ENCODE measurements at regions not wholly inside any gene's neighbourhood (a gene's known extent, or its start where the extent isn't known, plus 50 kb on each side); places are given as distances from the start of the nearest gene placed in this dataset.
"Not testable (repeated sequence)": the region's sequence is repeated elsewhere in the genome, so short reads cannot be mapped to it uniquely, and the experiment has no call there.

DNA sequence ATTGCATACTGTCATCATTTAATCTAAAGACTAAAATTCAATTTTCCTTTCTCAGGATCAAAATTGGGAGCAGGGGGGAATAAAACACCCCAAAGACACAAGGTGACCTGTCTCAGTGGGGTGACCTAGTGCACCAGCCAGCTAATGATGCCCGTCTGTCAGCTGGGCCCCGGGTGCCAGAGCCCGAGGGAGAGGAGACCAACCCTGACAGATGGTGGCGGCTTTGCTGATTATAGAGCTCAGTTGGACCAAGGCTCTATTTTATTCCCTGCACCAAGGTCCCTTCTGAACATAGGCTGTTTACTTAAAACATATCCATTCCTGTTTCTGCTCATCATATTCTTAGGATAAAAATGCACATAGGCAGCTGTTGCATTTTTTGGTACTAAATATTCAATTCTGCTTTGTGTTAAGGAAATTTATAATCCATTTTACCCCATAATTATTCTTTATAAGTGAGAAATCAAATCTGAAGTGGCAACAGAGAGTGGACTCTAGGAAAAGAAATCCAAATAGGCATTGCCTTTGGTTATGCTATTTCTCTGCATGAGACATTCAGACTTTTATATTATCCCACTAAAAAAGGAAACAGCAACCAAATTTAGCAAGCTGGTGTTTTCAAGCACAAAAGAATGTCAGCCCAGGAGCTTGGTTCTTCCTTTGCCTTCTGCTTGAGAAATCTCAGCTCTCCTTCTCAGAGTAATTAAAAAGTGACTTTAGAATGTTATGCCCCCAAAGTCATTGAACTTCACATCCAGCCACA lies 96.8 kb upstream of the IFNG-AS1 start:
- in situ Hi-C loops (cut with MboI; ENCODE audit: low sequenced_read_pairs) = no loop called here

DNA sequence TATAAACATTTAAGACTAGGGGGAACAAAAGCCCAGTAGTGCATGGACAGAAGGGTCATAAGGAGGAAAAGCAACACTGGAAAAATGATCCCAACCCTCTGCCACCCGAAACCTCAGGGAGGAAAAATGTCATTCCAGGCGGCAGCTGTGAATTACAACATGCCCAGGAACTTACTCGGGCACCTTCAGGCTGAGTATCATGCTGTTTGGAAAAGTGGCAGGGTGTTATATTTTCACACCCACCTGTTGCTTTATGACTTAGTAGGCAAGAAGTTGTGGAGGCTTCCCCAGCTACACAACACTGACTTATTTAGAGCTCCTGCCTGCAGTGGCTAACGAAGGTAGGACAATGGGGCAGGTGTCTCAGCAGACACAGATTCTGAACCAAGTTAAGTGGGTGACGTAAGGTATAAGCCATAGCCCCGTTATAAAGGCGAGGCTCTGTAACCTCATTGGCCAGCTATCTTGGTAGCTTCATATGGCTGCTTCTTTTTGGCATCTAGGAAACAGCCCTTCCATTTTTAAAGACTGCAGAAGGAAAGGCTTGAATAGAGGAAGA lies 96.1 kb upstream of the IFNG-AS1 start:
- in situ Hi-C loops (cut with MboI; ENCODE audit: low sequenced_read_pairs) = no loop called here

DNA sequence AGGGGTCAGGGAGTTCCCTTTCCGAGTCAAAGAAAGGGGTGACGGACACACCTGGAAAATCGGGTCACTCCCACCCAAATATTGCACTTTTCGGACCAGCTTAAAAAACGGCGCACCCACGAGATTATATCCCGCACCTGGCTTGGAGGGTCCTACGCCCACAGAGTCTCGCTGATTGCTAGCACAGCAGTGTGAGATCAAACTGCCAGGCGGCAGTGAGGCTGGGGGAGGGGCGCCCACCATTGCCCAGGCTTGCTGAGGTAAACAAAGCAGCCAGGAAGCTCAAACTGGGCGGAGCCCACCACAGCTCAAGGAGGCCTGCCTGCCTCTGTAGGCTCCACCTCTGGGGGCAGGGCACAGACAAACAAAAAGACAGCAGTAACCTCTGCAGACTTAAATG lies 88.8 kb upstream of the IFNG-AS1 start:
- in situ Hi-C loops (cut with MboI; ENCODE audit: low sequenced_read_pairs) = not testable (repeated sequence)

DNA sequence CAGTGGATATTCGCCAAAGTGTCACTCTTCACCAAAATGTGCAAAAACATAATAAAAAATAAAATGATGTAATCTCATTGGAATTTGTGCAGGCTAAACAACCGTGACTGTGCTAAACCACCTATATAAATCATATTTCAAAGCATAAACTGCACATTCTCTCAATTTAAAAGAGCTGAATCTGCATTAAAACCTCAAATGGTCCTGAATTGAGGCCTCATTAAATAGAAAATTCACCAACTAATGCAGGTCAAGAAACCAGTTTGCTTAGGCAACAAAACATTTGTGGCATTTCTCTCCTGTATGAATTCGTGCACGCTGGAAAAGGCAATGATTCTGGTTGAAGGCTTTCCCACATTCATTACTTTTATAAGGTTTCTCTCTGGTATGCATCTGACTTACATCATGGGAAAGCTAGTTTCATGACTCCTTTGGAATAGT lies 80.1 kb upstream of the IFNG-AS1 start:
- in situ Hi-C loops (cut with MboI; ENCODE audit: low sequenced_read_pairs) = no loop called here

DNA sequence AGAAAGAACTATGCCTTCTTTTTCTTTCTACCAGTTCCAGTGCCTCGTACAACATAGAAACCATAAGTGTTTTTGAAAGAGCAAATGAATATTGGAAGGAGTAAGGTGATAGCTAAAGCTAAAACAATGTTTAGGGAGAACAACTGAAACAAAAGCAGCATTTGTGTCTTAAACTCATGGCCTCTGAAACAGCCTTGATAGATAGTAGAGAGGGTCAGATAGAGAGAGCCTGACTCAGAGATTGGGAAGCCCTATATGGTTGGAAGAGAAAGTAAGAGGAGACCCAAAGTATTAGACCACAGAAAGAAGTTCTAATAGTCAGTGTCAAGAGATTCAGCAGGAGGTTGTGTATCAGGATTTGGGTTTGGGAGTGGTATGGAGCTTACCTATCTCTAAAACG lies 79.6 kb upstream of the IFNG-AS1 start:
- in situ Hi-C loops (cut with MboI; ENCODE audit: low sequenced_read_pairs) = no loop called here

DNA sequence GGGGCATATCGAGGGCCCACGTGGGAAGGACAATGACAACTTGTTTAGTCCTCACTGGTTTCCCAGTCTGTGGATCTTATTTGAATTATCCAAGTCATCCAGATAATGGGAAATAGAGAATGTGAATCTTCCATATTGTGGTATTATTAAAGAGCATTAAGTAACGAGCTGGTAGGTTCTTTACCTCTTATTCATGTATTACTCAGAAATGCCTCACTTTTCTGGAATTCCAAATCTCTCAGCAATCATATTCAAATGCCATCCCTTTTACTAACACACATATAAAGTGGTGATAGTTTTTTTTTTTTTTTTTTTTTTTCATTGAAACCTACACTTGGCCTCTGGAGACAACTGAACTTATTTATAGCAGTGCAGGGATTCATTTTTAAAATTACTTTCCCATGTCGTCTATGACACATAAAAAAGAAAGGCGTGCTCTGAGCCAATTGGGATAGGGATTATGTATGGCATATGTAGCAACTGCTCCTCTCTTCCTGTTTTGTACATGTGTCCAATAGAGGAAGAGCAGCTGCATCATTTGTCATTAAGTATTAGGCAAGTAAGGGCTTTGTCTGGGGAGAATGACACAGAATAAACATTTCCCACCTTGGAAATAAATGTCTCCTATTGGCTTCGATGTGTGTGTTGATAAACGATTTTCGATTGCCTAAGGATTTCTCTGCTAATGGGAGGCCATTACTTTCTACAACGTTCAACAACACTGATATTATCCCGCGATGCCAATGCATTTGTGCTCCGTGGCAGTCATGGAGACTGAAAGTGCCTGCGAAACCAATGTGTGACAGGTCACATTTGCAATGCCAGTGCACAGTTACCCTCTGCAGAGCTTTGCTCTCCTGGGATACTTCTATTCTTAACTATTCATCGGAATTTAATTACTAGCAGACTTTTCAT lies 78.6 kb upstream of the IFNG-AS1 start:
- in situ Hi-C loops (cut with MboI; ENCODE audit: low sequenced_read_pairs) = no loop called here

DNA sequence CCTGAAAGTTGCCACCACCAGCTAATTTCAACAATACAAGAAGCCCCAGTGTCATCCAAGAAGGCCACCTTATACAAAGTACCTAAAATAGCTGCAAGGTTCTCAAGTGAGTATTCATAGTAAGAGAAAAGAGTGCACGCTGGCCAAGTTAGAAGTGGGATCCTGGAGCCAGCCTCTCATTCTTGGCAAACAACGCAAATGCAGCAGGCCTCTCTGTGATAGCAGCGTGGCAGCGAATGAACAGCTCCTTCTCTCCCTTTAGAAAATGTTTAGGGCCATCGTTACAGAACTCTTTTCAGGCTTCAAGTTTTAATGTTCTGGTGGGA lies 78.0 kb upstream of the IFNG-AS1 start:
- in situ Hi-C loops (cut with MboI; ENCODE audit: low sequenced_read_pairs) = no loop called here

DNA sequence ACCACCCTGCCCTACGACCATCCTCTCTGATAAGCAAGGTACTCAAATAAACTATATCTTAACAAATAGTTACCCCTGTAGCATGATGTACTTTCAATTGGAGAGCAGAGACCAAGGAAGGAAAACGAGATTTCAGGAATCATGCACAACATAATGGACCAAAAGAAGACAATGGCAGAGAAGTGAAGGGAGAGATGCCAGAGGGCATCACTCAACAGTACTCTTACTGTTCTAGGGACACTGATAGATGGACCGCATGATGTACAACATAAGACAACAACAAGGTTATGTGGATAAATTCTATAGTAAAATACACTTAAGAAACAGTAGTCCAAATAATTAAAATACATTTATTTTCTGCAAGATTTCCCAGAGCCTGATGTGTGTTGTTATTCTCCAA lies 77.5 kb upstream of the IFNG-AS1 start:
- in situ Hi-C loops (cut with MboI; ENCODE audit: low sequenced_read_pairs) = no loop called here

DNA sequence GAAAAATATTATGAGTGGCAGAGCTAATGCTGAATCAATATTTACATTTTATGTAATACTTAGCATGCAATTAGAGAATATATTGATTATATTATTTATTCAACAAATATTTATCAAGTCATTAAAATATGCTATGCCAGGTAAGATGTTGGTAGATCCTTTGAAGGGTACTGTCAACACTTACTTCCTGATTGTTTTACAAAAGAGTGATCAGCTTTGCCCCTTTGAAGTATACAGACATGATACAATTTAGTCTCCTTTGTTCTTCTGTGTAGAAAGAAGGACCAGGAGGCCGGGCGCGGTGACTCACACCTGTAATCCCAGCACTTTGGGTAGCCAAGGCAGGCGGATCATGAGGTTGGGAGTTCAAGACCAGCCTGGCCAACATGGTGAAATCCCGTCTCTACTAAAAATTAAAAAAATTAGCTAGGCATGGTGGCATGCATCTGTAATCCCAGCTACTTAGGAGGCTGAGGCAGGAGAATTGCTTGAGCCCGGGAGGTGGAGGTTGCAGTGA lies 73.9 kb upstream of the IFNG-AS1 start:
- in situ Hi-C loops (cut with MboI; ENCODE audit: low sequenced_read_pairs) = no loop called here

DNA sequence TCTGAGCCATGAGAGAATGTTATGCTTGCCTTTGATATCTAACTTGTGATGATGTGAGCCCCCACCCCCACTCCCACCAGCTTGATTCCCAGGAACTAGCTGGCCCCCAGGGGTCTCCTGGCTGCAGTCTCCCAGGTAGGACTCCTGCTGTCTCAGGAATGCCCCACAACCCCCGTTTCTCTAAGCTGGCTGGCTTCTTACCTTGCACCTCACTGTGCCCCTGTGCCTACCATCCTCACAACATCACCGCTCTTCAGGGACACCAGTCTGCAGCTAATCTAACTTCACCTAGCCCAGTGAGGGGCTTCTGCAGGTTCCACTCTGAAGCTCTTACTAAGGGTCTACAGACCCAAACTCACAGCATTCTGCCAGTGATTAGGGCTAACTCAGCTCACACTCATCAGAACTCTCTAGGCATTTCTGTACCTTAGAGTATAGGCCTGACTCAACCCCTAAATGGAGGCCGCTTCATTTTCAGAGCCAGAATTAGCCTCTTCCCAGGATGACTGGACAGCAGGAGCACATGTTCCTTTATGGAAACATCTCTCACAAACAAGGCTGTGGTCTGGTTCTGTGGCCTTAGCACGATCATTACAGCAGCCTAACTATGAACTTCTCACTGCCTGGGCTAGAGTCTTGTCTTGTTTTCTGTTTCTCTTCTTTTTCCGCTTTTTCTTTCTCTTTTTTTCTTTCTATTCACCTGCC lies 72.8 kb upstream of the IFNG-AS1 start:
- in situ Hi-C loops (cut with MboI; ENCODE audit: low sequenced_read_pairs) = no loop called here

DNA sequence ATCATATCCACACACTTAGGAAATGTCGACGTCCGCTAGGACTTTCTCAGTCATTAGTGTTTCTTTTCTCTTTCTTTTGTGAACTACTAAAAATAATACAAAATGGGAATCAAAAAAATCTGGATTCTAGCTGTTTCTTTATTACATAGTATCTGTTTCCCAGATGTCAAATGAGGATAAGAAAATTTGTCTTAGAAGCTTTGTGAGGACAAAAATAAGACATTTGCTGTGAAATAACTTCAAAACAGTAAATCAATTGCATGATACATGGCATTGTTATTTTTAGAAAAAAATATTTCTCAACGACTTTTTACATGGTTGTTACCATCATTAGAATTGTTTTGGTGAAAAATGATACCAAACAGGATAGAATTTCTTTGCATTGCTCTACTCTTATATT lies 71.4 kb upstream of the IFNG-AS1 start:
- in situ Hi-C loops (cut with MboI; ENCODE audit: low sequenced_read_pairs) = no loop called here

DNA sequence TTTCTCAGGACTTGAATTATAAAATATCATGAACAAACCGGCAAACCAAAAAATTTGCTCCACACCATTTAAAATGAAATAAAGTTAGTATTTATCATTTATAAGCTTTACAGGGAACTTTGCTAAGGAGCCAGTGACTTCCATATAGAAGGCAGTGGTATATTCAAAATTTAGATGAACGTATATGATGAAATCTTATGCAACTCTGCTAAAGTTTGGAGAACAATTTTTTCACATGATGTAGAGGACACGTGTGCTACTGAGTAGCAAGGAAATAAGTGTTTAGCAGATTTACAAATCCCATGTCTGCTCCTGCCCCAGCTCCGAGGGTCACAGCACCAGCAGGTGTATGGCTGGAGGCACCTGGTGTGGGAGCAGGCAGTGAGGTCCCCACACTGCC lies 70.8 kb upstream of the IFNG-AS1 start:
- in situ Hi-C loops (cut with MboI; ENCODE audit: low sequenced_read_pairs) = no loop called here

DNA sequence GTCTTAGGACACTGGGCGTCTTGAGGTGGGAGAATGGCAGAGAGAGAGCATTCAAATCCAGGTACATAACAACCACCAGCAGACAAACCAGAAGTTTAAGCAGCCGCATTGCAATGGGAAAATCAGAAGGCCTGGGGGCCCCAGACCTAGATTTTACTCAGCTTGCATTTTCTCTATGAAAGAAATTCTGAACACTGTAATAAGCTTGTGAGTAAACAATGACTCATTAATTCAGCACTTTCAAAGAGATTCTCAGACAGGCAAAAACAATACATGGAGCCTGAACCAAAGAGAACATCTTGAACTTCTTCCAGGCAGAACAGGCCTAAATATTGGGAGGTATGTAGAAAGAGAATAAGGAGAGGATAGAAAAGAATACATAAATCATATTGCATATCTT lies 69.8 kb upstream of the IFNG-AS1 start:
- in situ Hi-C loops (cut with MboI; ENCODE audit: low sequenced_read_pairs) = no loop called here

DNA sequence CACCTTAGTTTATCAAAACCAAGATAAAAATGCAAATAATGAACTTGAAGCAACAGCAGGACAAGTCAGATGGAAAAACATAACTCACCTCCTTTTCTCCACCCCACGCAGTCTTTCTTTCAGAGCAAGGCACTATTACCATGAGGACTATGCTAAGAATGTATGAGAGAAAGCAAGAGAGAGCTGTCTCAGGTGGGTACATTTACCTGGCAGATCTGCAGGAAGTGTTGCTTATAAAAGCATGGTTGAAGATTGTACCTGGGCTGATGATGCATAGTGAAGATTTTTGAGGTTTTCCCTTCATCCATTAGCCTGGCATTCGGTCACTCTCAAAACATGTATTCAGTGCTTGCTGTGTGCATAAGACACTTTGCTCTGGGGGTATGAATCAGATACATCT lies 68.8 kb upstream of the IFNG-AS1 start:
- in situ Hi-C loops (cut with MboI; ENCODE audit: low sequenced_read_pairs) = no loop called here

DNA sequence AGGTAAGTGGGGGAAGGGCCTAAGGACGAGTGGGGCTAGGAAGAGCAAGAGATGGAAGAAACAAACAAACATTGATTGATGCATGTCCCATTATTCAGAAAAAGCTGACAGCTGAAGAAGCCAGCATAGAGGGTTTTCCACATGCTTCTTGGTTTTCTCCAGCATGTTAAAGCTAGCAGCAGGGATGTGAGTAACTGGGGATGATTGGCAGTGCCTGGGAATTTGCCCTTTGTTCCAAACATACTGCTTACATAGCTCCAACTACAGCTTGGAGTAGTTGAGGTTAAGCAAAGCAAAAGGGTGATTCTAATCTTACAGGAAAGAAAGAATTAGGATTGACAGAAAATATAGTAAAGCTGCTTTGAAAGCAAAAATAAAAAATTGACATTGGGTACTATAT lies 68.0 kb upstream of the IFNG-AS1 start:
- in situ Hi-C loops (cut with MboI; ENCODE audit: low sequenced_read_pairs) = no loop called here

DNA sequence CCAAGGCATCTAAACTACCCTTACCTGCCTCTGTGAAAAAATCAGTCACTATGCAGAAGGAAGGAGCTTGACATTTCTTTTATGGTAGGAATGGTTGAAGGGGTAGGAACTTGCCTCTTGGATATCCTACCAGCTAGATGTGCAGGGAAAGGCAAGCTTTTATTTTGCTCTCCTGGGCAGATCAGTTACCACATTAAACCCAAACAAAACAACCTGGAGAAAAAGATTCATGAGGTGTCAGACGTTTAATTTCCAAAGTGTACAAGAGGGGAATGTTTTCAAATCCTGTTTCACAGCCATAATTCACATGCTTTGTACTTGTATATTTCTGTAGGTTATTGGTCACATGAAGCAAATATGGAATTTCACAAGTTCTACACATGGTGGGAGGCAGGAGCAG lies 67.0 kb upstream of the IFNG-AS1 start:
- in situ Hi-C loops (cut with MboI; ENCODE audit: low sequenced_read_pairs) = no loop called here

DNA sequence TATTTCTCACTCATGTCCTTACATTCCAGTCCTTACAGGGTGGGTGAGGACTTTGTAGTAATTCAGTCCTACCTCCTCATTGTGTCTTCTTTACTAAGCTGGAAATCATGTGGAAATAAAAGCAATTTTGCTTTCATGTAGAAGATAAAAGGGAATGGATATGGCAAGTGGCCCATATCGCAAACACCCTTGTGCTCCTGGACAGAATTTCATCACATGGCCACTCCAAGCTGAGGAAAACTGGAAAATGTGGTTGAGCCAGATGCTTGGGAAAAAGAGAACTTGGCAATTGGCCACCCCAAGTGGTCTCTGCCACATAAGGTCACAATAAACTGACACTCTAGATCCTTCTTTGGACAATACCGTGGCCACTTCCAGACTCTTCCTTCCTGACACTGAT lies 64.2 kb upstream of the IFNG-AS1 start:
- in situ Hi-C loops (cut with MboI; ENCODE audit: low sequenced_read_pairs) = loop anchor here (25.0 kb wide), 1 partner anchor 563 kb away; no protein-coding TSS in a partner anchor

DNA sequence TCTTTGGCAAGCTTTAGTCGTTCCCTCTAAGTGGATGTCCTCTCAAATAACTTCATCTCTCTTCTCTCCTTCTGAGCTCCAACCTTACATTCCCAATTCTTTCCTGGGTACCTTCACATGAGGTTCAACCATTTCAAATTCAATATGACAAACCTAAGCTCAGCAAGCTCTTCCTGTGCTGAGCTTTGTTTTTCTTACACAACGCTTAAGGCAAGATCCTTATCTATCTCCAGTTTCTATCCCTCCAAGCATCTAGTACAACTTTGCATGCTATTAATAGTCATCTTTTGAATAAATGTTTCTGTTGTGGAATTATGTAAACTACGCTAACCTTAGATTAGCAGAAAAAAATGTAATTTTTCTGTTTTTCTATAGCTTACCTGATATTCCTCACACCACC lies 63.7 kb upstream of the IFNG-AS1 start:
- in situ Hi-C loops (cut with MboI; ENCODE audit: low sequenced_read_pairs) = loop anchor here (25.0 kb wide), 1 partner anchor 563 kb away; no protein-coding TSS in a partner anchor

DNA sequence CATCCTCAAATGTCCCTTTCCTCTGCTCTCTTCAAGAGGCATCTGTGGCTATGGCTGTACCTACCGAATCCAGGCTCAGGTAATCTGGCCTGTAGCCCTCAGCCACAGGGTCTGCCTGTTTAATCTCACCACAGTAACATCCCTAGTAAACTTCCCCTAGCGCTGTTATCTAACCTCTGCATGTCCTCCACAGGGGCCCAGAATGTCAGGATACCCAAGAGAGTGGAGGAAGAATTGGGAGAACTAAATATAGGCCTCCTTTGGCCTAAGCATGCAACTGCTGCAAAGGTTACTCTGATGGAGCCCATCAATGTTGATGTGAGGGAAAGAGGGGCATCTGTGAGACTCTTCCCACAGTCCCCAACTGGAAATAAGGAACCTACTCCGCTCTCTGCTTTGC lies 63.2 kb upstream of the IFNG-AS1 start:
- in situ Hi-C loops (cut with MboI; ENCODE audit: low sequenced_read_pairs) = loop anchor here (25.0 kb wide), 1 partner anchor 564 kb away; no protein-coding TSS in a partner anchor

DNA sequence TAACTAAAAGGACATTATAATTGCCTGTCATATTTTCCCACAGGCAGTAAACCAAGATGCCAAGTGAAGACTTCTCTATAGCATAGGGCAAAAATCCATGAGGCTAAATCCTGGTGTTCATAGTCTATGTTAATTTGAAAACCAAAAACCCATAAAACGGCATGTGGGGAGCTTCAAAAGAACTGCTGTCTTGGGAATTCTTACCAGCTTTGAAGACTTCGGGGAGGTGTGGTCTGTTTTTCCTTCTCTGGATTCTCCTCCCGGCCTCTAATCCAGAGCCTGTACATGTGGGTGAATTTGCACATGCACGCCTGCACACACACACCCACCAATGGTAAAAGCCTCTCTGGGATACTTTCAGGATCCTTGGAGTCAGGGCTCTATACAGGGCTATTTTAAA lies 61.9 kb upstream of the IFNG-AS1 start:
- in situ Hi-C loops (cut with MboI; ENCODE audit: low sequenced_read_pairs) = loop anchor here (25.0 kb wide), 1 partner anchor 565 kb away; no protein-coding TSS in a partner anchor

DNA sequence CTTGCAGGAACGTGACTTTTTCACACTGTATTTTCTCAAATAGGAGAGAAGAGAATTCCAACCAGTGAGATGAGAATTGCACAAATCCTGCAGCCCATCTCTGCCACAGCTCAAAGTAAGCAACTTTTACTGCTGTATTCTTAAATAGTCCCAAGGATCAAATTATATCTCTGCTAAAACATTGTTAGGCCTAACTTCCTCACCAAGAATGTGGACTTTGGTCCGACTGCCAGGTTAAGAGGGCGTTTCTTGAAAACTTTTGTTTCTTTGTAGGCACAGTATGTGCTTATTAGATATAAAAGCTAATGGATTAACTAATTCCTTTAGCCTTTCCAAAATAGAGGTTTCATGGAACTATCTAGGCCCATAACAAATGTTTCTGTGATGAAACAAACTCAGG lies 61.4 kb upstream of the IFNG-AS1 start:
- in situ Hi-C loops (cut with MboI; ENCODE audit: low sequenced_read_pairs) = loop anchor here (25.0 kb wide), 1 partner anchor 566 kb away; no protein-coding TSS in a partner anchor

Data from HL-60/S4 (cell line).